WTC11 (cell line): ENCODE measurements at regions not wholly inside any gene's neighbourhood (a gene's known extent, or its start where the extent isn't known, plus 50 kb on each side); places are given as distances from the start of the nearest gene placed in this dataset.

Source experiments
- ATF2 ChIP-seq: sonication (generic); formaldehyde crosslinking; IDR thresholded peaks from 2 replicates; pipeline ENCODE4 v1.8.1; 2022; ENCODE audit warnings: low read depth, missing genetic modification reagents, borderline replicate concordance
- CTCF ChIP-seq: fragments of 200-600 bp; IDR thresholded peaks from 2 replicates; pipeline ENCODE4 v1.8.0; 2022; ENCODE audit warnings: antibody characterized with exemption
- FOXK1 ChIP-seq: sonication (generic); formaldehyde crosslinking; IDR thresholded peaks from 2 replicates; pipeline ENCODE4 v1.8.0; 2022; ENCODE audit warnings: mild to moderate bottlenecking, moderate library complexity, missing genetic modification reagents
- IRF2 ChIP-seq: sonication (generic); formaldehyde crosslinking; IDR thresholded peaks from 2 replicates; pipeline ENCODE4 v1.8.0; 2022; ENCODE audit warnings: low read depth, missing genetic modification reagents, borderline replicate concordance
- PRDM15 ChIP-seq: sonication (generic); formaldehyde crosslinking; IDR thresholded peaks from 2 replicates; pipeline ENCODE4 v1.8.0; 2022; ENCODE audit warnings: missing genetic modification reagents
- TP53 ChIP-seq: sonication (generic); formaldehyde crosslinking; IDR thresholded peaks from 2 replicates; pipeline ENCODE4 v1.8.1; 2023; ENCODE audit warnings: mild to moderate bottlenecking, missing genetic modification reagents
- ZNF317 ChIP-seq: sonication (generic); formaldehyde crosslinking; IDR thresholded peaks from 2 replicates; pipeline ENCODE4 v1.8.1; 2023; ENCODE audit warnings: low read depth, mild to moderate bottlenecking, moderate library complexity, missing genetic modification reagents, borderline replicate concordance
- ZNF425 ChIP-seq: fragments of 250-450 bp; sonication (Bioruptor Pico); conservative IDR thresholded peaks from 2 replicates; pipeline ENCODE4 v1.9.0; 2021; ENCODE audit warnings: mild to moderate bottlenecking

- TF ChIP-seq CTCF (no peak), ATF2 (CRISPR knock-in tag) (no peak), TP53 (CRISPR knock-in tag) (no peak), IRF2 (no peak), ZNF317 (CRISPR knock-in tag) (no peak), FOXK1 (no peak), PRDM15 (CRISPR knock-in tag) (no peak), ZNF425 (CRISPR knock-in tag) (no peak)
These were observed 547.4 kb upstream of the CXADR start for GRCh38 chr21:16965424-16965823.
